ENCODE measurements at regions not wholly inside any gene's neighbourhood (a gene's known extent, or its start where the extent isn't known, plus 50 kb on each side); places are given as distances from the start of the nearest gene placed in this dataset.
A peak's percentile ranks its signal among the peaks of the same experiment; 100 is the strongest.
"Not testable (repeated sequence)": the region's sequence is repeated elsewhere in the genome, so short reads cannot be mapped to it uniquely, and the experiment has no call there.

GRCh38 chr2:220371211-220371610 is 743.8 kb downstream of the SLC4A3 start:
- DNase-seq: no peak

- no peak for DNase-seq
These were observed 746.4 kb downstream of the SLC4A3 start for GRCh38 chr2:220373878-220374277.

GRCh38 chr2:220374282-220374681 is 746.9 kb downstream of the SLC4A3 start:
- DNase-seq: no peak

GRCh38 chr2:220377482-220378155 is 750.2 kb downstream of the SLC4A3 start:
- DNase-seq: no peak

- DNase-seq: not testable (repeated sequence)
These were observed 760.3 kb downstream of the SLC4A3 start for GRCh38 chr2:220387758-220388157.

GRCh38 chr2:220393711-220394110 is 766.3 kb downstream of the SLC4A3 start:
- no peak for DNase-seq

- peak; percentile 8 for DNase-seq
These were observed 767.0 kb downstream of the SLC4A3 start for GRCh38 chr2:220394433-220394832.

- no peak for DNase-seq
These were observed 768.9 kb downstream of the SLC4A3 start for GRCh38 chr2:220396287-220396686.

- DNase-seq: no peak
These were observed 782.9 kb downstream of the SLC4A3 start for GRCh38 chr2:220410296-220410695.

GRCh38 chr2:220417503-220417902 is 790.1 kb downstream of the SLC4A3 start:
- DNase-seq: no peak

GRCh38 chr2:220419647-220420046 is 792.2 kb downstream of the SLC4A3 start:
- no peak for DNase-seq

GRCh38 chr2:220420820-220421219 is 793.4 kb downstream of the SLC4A3 start:
- DNase-seq: no peak

- DNase-seq: no peak
These were observed 795.2 kb downstream of the SLC4A3 start for GRCh38 chr2:220422676-220423075.

GRCh38 chr2:220424561-220424960 is 797.1 kb downstream of the SLC4A3 start:
- DNase-seq: no peak

- no peak for DNase-seq
These were observed 805.2 kb downstream of the SLC4A3 start for GRCh38 chr2:220432645-220433044.

GRCh38 chr2:220433131-220433530 is 805.7 kb downstream of the SLC4A3 start:
- no peak for DNase-seq

- DNase-seq: no peak
These were observed 807.0 kb downstream of the SLC4A3 start for GRCh38 chr2:220434385-220434784.

- DNase-seq: no peak
These were observed 810.5 kb downstream of the SLC4A3 start for GRCh38 chr2:220437938-220438337.

GRCh38 chr2:220440731-220441130 is 813.3 kb downstream of the SLC4A3 start:
- no peak for DNase-seq

- DNase-seq: no peak
These were observed 814.0 kb downstream of the SLC4A3 start for GRCh38 chr2:220441404-220441803.

- DNase-seq: no peak
These were observed 814.6 kb downstream of the SLC4A3 start for GRCh38 chr2:220442012-220442411.

- no peak for DNase-seq
These were observed 818.1 kb downstream of the SLC4A3 start for GRCh38 chr2:220445429-220446105.

GRCh38 chr2:220446106-220446712 is 818.8 kb downstream of the SLC4A3 start:
- DNase-seq: no peak

GRCh38 chr2:220450846-220451245 is 823.4 kb downstream of the SLC4A3 start:
- DNase-seq: no peak
